Left ventricle myocardium inferior (tissue), 1 donor: ENCODE measurements at regions not wholly inside any gene's neighbourhood (a gene's known extent, or its start where the extent isn't known, plus 50 kb on each side); places are given as distances from the start of the nearest gene placed in this dataset.

Experiments
- DNase-seq: peaks from one replicate; pipeline ENCODE4 v3.0.0-alpha.2; 2020
- H3K27ac ChIP-seq: fragments of 200-600 bp; replicated peaks from 2 replicates; pipeline ENCODE4 v1.8.0; 2021
- H3K27me3 ChIP-seq: fragments of 200-600 bp; 2 replicates; pipeline ENCODE4 v1.8.0; 2021; ENCODE audit warnings: low read depth
- H3K36me3 ChIP-seq: fragments of 200-600 bp; 2 replicates; pipeline ENCODE4 v1.8.0; 2021
- H3K4me1 ChIP-seq: fragments of 200-600 bp; 2 replicates; pipeline ENCODE4 v1.8.0; 2021
- H3K4me3 ChIP-seq: fragments of 200-600 bp; 2 replicates; pipeline ENCODE4 v1.8.0; 2021; ENCODE audit warnings: mild to moderate bottlenecking, moderate library complexity
- H3K9me3 ChIP-seq: fragments of 200-600 bp; replicated peaks from 2 replicates; pipeline ENCODE4 v1.8.0; 2021
- intact Hi-C: fragments of 100-400 bp; cut with micrococcal nuclease; formaldehyde crosslinking; loops from one replicate; pipeline ENCODE4 v1.11.0; 2022
- TF ChIP-seq, protein P1 (sequence below): fragments of 200-600 bp; IDR thresholded peaks from 2 replicates; pipeline ENCODE4 v1.8.0; 2021; ENCODE audit warnings: antibody characterized with exemption, mild to moderate bottlenecking, borderline replicate concordance
- donor health status: DM: no; HTN: yes; CAD: no; lungs with severe emphysema.

DNA sequence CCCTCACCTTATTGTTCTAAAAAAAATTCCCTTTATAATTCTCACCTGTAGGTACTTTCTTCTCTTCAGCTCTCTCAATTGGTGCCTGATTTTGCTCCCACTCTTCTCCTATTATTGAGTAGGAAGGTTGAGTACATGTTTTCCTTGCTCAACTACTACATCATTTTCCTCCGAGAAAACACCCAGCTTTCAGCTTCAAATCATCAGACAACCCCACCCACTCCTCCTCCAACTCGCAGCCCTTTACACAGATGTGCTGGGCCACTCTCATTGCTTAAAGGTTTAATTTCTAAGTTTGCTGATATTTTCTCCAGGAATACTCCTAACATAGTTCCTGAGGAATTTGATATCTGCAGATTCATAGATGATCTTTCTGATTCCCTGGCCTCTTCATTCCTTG, 734.4 kb upstream of the ZEB2 start:
- no peaks in the 10 kb centered on the region for H3K4me1 ChIP-seq
- TF ChIP-seq, protein P1, sequence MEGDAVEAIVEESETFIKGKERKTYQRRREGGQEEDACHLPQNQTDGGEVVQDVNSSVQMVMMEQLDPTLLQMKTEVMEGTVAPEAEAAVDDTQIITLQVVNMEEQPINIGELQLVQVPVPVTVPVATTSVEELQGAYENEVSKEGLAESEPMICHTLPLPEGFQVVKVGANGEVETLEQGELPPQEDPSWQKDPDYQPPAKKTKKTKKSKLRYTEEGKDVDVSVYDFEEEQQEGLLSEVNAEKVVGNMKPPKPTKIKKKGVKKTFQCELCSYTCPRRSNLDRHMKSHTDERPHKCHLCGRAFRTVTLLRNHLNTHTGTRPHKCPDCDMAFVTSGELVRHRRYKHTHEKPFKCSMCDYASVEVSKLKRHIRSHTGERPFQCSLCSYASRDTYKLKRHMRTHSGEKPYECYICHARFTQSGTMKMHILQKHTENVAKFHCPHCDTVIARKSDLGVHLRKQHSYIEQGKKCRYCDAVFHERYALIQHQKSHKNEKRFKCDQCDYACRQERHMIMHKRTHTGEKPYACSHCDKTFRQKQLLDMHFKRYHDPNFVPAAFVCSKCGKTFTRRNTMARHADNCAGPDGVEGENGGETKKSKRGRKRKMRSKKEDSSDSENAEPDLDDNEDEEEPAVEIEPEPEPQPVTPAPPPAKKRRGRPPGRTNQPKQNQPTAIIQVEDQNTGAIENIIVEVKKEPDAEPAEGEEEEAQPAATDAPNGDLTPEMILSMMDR: no peak
- no peak for DNase-seq
- intact Hi-C loops: no loop called here
- no peaks in the 10 kb centered on the region for H3K27me3 ChIP-seq
- H3K36me3 ChIP-seq: no peaks in the 10 kb centered on the region
- H3K27ac ChIP-seq: no peak overlapping the region
- no peaks in the 10 kb centered on the region for H3K9me3 ChIP-seq
- no peak overlapping the region for H3K4me3 ChIP-seq

DNA sequence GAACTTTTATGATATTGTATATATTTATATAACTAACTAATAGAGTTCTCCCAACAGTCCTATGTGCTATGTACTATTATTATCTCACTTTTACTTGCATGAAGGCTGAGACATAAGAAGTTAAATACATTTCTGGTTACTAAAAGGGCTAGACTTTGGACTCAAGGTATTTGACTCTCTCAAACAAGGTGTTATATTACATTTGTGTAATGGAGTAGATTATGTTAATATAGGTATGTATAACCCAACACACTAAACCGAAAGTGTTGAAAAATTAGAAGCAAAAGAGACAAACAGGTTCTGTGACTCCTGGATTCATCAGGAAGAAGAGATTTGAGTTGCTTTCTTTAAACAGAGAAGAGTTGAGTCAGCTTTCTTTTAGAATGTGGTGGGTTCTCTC, 733.6 kb upstream of the ZEB2 start:
- Histone ChIP-seq H3K4me3 (no peak overlapping the region), H3K4me1 (no peaks in the 10 kb centered on the region), H3K9me3 (no peaks in the 10 kb centered on the region), H3K36me3 (no peaks in the 10 kb centered on the region), H3K27me3 (no peaks in the 10 kb centered on the region), H3K27ac (no peak overlapping the region)
- TF ChIP-seq, protein P1: no peak
- DNase-seq: no peak
- intact Hi-C loops: no loop called here

DNA sequence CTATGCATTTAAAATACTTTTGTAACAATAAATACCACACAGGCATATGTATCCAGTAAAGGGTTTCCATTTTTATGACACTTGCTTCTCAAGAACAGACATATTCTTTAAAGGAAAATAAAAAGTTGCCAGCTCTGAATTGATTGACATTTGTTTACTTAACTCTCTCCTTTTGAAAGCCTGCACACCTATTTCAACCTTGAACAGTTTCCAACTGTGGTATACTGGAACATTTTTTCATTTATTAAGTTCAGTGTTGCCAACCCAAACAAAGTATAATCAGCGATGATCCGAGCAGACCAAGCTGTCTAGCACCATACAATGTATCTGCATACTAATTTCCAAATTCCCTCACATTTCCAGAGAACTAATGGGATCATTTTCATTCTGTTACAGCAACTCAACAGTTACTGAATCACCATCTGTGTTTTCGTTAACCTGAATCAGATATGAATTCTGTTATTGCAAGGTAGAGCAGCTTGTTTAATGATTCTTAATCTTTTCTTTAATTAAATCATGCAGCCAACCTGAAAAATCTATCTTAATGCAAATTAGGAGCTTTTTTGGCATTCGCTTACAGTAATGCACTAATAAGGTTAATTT, 725.5 kb upstream of the ZEB2 start:
- DNase-seq: no peak
- TF ChIP-seq, protein P1: no peak
- intact Hi-C loops: no loop called here
- Histone ChIP-seq H3K4me3 (no peak overlapping the region), H3K9me3 (no peaks in the 10 kb centered on the region), H3K4me1 (no peaks in the 10 kb centered on the region), H3K27me3 (no peaks in the 10 kb centered on the region), H3K36me3 (no peaks in the 10 kb centered on the region), H3K27ac (no peak overlapping the region)

DNA sequence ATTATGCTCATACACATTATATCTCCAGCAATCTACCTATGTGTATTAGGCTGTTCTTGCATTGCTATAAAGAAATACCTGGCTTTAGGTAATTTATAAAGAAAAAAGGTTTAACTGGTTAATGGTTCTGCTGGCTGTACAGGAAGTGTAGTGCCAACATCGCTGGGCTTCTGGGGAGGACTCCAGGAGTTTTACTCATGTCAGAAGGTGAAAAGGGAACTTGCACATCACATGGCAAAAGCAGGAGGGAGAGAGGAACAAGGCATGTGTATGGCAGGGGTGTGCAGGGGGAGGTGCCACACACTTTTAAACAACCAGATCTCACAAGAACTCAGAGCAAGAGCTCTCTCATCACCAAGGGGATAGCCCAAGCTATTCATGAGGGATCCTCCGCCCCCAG, 715.4 kb upstream of the ZEB2 start:
- intact Hi-C loops: no loop called here
- no peaks in the 10 kb centered on the region for H3K36me3 ChIP-seq
- TF ChIP-seq, protein P1: no peak

DNA sequence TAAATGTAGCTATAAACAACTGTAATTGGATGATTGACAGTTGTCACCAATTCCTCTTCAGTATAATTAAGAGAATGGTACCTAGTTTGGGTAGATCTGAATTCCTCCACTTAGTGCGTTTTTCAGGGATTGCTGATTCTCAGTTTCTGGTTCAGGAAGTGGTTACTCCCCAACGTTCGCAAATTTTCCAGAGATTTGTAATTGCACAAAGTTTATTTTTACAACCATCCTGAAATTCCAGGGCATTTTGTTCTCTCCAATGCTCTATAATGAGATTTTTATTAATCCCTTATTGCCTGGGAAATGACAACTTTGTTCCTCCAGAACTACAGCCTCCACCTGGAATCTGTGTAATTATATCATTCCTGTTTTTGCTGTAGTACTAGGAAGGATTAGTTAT, 710.6 kb upstream of the ZEB2 start:
- TF ChIP-seq, protein P1: no peak
- Histone ChIP-seq H3K4me1 (no peaks in the 10 kb centered on the region), H3K27ac (no peak overlapping the region), H3K36me3 (no peaks in the 10 kb centered on the region), H3K9me3 (no peaks in the 10 kb centered on the region), H3K27me3 (no peaks in the 10 kb centered on the region), H3K4me3 (no peak overlapping the region)
- intact Hi-C loops: no loop called here
- DNase-seq: no peak

More for the DNA sequence above, 715.4 kb upstream of the ZEB2 start:
- H3K4me1 ChIP-seq: no peaks in the 10 kb centered on the region
- no peak overlapping the region for H3K27ac ChIP-seq
- no peaks in the 10 kb centered on the region for H3K9me3 ChIP-seq
- H3K4me3 ChIP-seq: no peak overlapping the region
- no peak for DNase-seq
- no peaks in the 10 kb centered on the region for H3K27me3 ChIP-seq
